NCI-H2081 (cell line): ENCODE measurements at regions not wholly inside any gene's neighbourhood (a gene's known extent, or its start where the extent isn't known, plus 50 kb on each side); places are given as distances from the start of the nearest gene placed in this dataset.

ENCODE experiments used
- DNase-seq, 2 experiments: peaks; one replicate each; lab custom pipeline; 2025; lab: John Stamatoyannopoulos, UW

GRCh38 chr4:83171436-83172039 is 57.0 kb upstream of the PLAC8 start:
- no peak for DNase-seq

- no peak for DNase-seq
Observed at GRCh38 chr4:83170952-83171399, 56.4 kb upstream of the PLAC8 start.
